ENCODE measurements at regions not wholly inside any gene's neighbourhood (a gene's known extent, or its start where the extent isn't known, plus 50 kb on each side); places are given as distances from the start of the nearest gene placed in this dataset.

- Histone ChIP-seq H3K4me2 (ENCODE audit: low read depth, low read length, poor library complexity, severe bottlenecking) (no peak overlapping the region), H3K9me2 (replicated peaks; ENCODE audit: insufficient read depth, low read length) (no peaks in the 10 kb centered on the region), H3K36me3 (ENCODE audit: insufficient read depth, low read length) (no peaks in the 10 kb centered on the region), H3K4me1 (ENCODE audit: low read length) (peaks cover 10% of the 10 kb centered on the region), H3K9me3 (ENCODE audit: low read length) (no peaks in the 10 kb centered on the region), H3K27me3 (ENCODE audit: low read length) (no peaks in the 10 kb centered on the region), H3K4me3 (ENCODE audit: low read length) (no peak overlapping the region), H3K27ac (ENCODE audit: low read length) (no peak overlapping the region), H2AFZ (ENCODE audit: low read length) (no peak overlapping the region), H4K20me1 (ENCODE audit: insufficient read depth, low read depth, low read length) (no peaks in the 10 kb centered on the region), H3K79me2 (ENCODE audit: low read length) (no peaks in the 10 kb centered on the region), H3K9ac (ENCODE audit: low read length) (no peak overlapping the region)
- no peak for DNase-seq
These were observed 116.2 kb downstream of the NSUN3 start for GRCh38 chr3:94179059-94179458.

GRCh38 chr3:94183551-94183950, 120.7 kb downstream of the NSUN3 start:
- Histone ChIP-seq H3K36me3 (ENCODE audit: insufficient read depth, low read length) (no peaks in the 10 kb centered on the region), H3K27ac (ENCODE audit: low read length) (no peak overlapping the region), H3K4me2 (ENCODE audit: low read depth, low read length, poor library complexity, severe bottlenecking) (no peak overlapping the region), H3K9ac (ENCODE audit: low read length) (no peak overlapping the region), H3K4me1 (ENCODE audit: low read length) (no peaks in the 10 kb centered on the region), H3K27me3 (ENCODE audit: low read length) (no peaks in the 10 kb centered on the region), H3K9me2 (replicated peaks; ENCODE audit: insufficient read depth, low read length) (no peaks in the 10 kb centered on the region), H4K20me1 (ENCODE audit: insufficient read depth, low read depth, low read length) (no peaks in the 10 kb centered on the region), H2AFZ (ENCODE audit: low read length) (no peak overlapping the region), H3K4me3 (ENCODE audit: low read length) (no peak overlapping the region), H3K9me3 (ENCODE audit: low read length) (no peaks in the 10 kb centered on the region), H3K79me2 (ENCODE audit: low read length) (no peaks in the 10 kb centered on the region)
- no peak for DNase-seq

GRCh38 chr3:94184781-94185180, 121.9 kb downstream of the NSUN3 start:
- H3K9me2 ChIP-seq (replicated peaks; ENCODE audit: insufficient read depth, low read length): no peaks in the 10 kb centered on the region
- H3K4me2 ChIP-seq (ENCODE audit: low read depth, low read length, poor library complexity, severe bottlenecking): no peak overlapping the region
- no peaks in the 10 kb centered on the region for H3K4me1 ChIP-seq (ENCODE audit: low read length)
- no peaks in the 10 kb centered on the region for H3K9me3 ChIP-seq (ENCODE audit: low read length)
- DNase-seq: no peak
- no peak overlapping the region for H2AFZ ChIP-seq (ENCODE audit: low read length)
- no peak overlapping the region for H3K4me3 ChIP-seq (ENCODE audit: low read length)
- H3K27ac ChIP-seq (ENCODE audit: low read length): no peak overlapping the region
- no peaks in the 10 kb centered on the region for H3K27me3 ChIP-seq (ENCODE audit: low read length)
- H3K79me2 ChIP-seq (ENCODE audit: low read length): no peaks in the 10 kb centered on the region
- no peak overlapping the region for H3K9ac ChIP-seq (ENCODE audit: low read length)
- no peaks in the 10 kb centered on the region for H4K20me1 ChIP-seq (ENCODE audit: insufficient read depth, low read depth, low read length)
- no peaks in the 10 kb centered on the region for H3K36me3 ChIP-seq (ENCODE audit: insufficient read depth, low read length)

- Histone ChIP-seq H3K9ac (ENCODE audit: low read length) (no peak overlapping the region), H3K4me1 (ENCODE audit: low read length) (no peaks in the 10 kb centered on the region), H3K4me3 (ENCODE audit: low read length) (no peak overlapping the region), H3K79me2 (ENCODE audit: low read length) (no peaks in the 10 kb centered on the region), H3K27me3 (ENCODE audit: low read length) (no peaks in the 10 kb centered on the region), H3K9me2 (replicated peaks; ENCODE audit: insufficient read depth, low read length) (no peaks in the 10 kb centered on the region), H2AFZ (ENCODE audit: low read length) (no peak overlapping the region), H4K20me1 (ENCODE audit: insufficient read depth, low read depth, low read length) (no peaks in the 10 kb centered on the region), H3K36me3 (ENCODE audit: insufficient read depth, low read length) (no peaks in the 10 kb centered on the region), H3K27ac (ENCODE audit: low read length) (no peak overlapping the region), H3K9me3 (ENCODE audit: low read length) (no peaks in the 10 kb centered on the region), H3K4me2 (ENCODE audit: low read depth, low read length, poor library complexity, severe bottlenecking) (no peak overlapping the region)
- DNase-seq: no peak
These were observed 122.9 kb downstream of the NSUN3 start for GRCh38 chr3:94185753-94186152.

GRCh38 chr3:94187697-94188096, 124.8 kb downstream of the NSUN3 start:
- Histone ChIP-seq H3K27me3 (ENCODE audit: low read length) (no peaks in the 10 kb centered on the region), H3K9ac (ENCODE audit: low read length) (no peak overlapping the region), H3K9me3 (ENCODE audit: low read length) (no peaks in the 10 kb centered on the region), H3K4me3 (ENCODE audit: low read length) (no peak overlapping the region), H2AFZ (ENCODE audit: low read length) (no peak overlapping the region), H4K20me1 (ENCODE audit: insufficient read depth, low read depth, low read length) (no peaks in the 10 kb centered on the region), H3K4me2 (ENCODE audit: low read depth, low read length, poor library complexity, severe bottlenecking) (no peak overlapping the region), H3K79me2 (ENCODE audit: low read length) (no peaks in the 10 kb centered on the region), H3K4me1 (ENCODE audit: low read length) (no peaks in the 10 kb centered on the region), H3K9me2 (replicated peaks; ENCODE audit: insufficient read depth, low read length) (no peaks in the 10 kb centered on the region), H3K27ac (ENCODE audit: low read length) (no peak overlapping the region), H3K36me3 (ENCODE audit: insufficient read depth, low read length) (no peaks in the 10 kb centered on the region)
- no peak for DNase-seq

- Histone ChIP-seq H3K27me3 (ENCODE audit: low read length) (no peaks in the 10 kb centered on the region; the same call in 1 of the 2 replicates), H3K4me3 (ENCODE audit: low read length) (no peak overlapping the region), H3K4me2 (ENCODE audit: low read depth, low read length, poor library complexity, severe bottlenecking) (no peak overlapping the region), H2AFZ (ENCODE audit: low read length) (no peak overlapping the region), H4K20me1 (ENCODE audit: insufficient read depth, low read depth, low read length) (no peaks in the 10 kb centered on the region), H3K9me2 (replicated peaks; ENCODE audit: insufficient read depth, low read length) (no peaks in the 10 kb centered on the region), H3K36me3 (ENCODE audit: insufficient read depth, low read length) (no peaks in the 10 kb centered on the region), H3K79me2 (ENCODE audit: low read length) (no peaks in the 10 kb centered on the region), H3K9me3 (ENCODE audit: low read length) (no peaks in the 10 kb centered on the region), H3K9ac (ENCODE audit: low read length) (no peak overlapping the region), H3K27ac (ENCODE audit: low read length) (no peak overlapping the region), H3K4me1 (ENCODE audit: low read length) (no peaks in the 10 kb centered on the region)
- DNase-seq: no peak
These were observed 132.5 kb downstream of the NSUN3 start for GRCh38 chr3:94195381-94195780.

GRCh38 chr3:94206291-94206690, 143.4 kb downstream of the NSUN3 start:
- Histone ChIP-seq H3K36me3 (ENCODE audit: insufficient read depth, low read length) (no peaks in the 10 kb centered on the region), H3K4me3 (ENCODE audit: low read length) (no peak overlapping the region), H3K4me1 (ENCODE audit: low read length) (no peaks in the 10 kb centered on the region), H3K9me3 (ENCODE audit: low read length) (no peaks in the 10 kb centered on the region), H2AFZ (ENCODE audit: low read length) (no peak overlapping the region), H3K27ac (ENCODE audit: low read length) (no peak overlapping the region), H3K9me2 (replicated peaks; ENCODE audit: insufficient read depth, low read length) (no peaks in the 10 kb centered on the region; the same call in 1 of the 2 replicates), H3K79me2 (ENCODE audit: low read length) (no peaks in the 10 kb centered on the region), H4K20me1 (ENCODE audit: insufficient read depth, low read depth, low read length) (no peaks in the 10 kb centered on the region), H3K27me3 (ENCODE audit: low read length) (no peaks in the 10 kb centered on the region), H3K4me2 (ENCODE audit: low read depth, low read length, poor library complexity, severe bottlenecking) (no peak overlapping the region), H3K9ac (ENCODE audit: low read length) (no peak overlapping the region)
- DNase-seq: no peak

- Histone ChIP-seq H3K4me3 (ENCODE audit: low read length) (no peak overlapping the region), H3K27ac (ENCODE audit: low read length) (no peak overlapping the region), H3K4me1 (ENCODE audit: low read length) (no peaks in the 10 kb centered on the region), H3K36me3 (ENCODE audit: insufficient read depth, low read length) (no peaks in the 10 kb centered on the region), H3K9me3 (ENCODE audit: low read length) (no peaks in the 10 kb centered on the region), H3K9me2 (replicated peaks; ENCODE audit: insufficient read depth, low read length) (no peaks in the 10 kb centered on the region; the same call in 1 of the 2 replicates), H3K9ac (ENCODE audit: low read length) (no peak overlapping the region), H3K27me3 (ENCODE audit: low read length) (no peaks in the 10 kb centered on the region), H3K4me2 (ENCODE audit: low read depth, low read length, poor library complexity, severe bottlenecking) (no peak overlapping the region), H4K20me1 (ENCODE audit: insufficient read depth, low read depth, low read length) (no peaks in the 10 kb centered on the region), H2AFZ (ENCODE audit: low read length) (no peak overlapping the region), H3K79me2 (ENCODE audit: low read length) (no peaks in the 10 kb centered on the region)
- no peak for DNase-seq
These were observed 147.4 kb downstream of the NSUN3 start for GRCh38 chr3:94210256-94210655.

GRCh38 chr3:94217406-94217805, 154.5 kb downstream of the NSUN3 start:
- no peak overlapping the region for H3K4me3 ChIP-seq (ENCODE audit: low read length)
- no peak for DNase-seq
- no peak overlapping the region for H3K27ac ChIP-seq (ENCODE audit: low read length)
- no peaks in the 10 kb centered on the region for H4K20me1 ChIP-seq (ENCODE audit: insufficient read depth, low read depth, low read length)
- no peaks in the 10 kb centered on the region for H3K27me3 ChIP-seq (ENCODE audit: low read length)
- H3K9ac ChIP-seq (ENCODE audit: low read length): no peak overlapping the region
- no peak overlapping the region for H2AFZ ChIP-seq (ENCODE audit: low read length)
- no peaks in the 10 kb centered on the region for H3K9me2 ChIP-seq (replicated peaks; ENCODE audit: insufficient read depth, low read length)
- H3K36me3 ChIP-seq (ENCODE audit: insufficient read depth, low read length): no peaks in the 10 kb centered on the region
- H3K4me2 ChIP-seq (ENCODE audit: low read depth, low read length, poor library complexity, severe bottlenecking): no peak overlapping the region
- H3K9me3 ChIP-seq (ENCODE audit: low read length): no peaks in the 10 kb centered on the region
- H3K79me2 ChIP-seq (ENCODE audit: low read length): no peaks in the 10 kb centered on the region
- H3K4me1 ChIP-seq (ENCODE audit: low read length): no peaks in the 10 kb centered on the region

Measured in Karpas-422 (cell line).